GM20000 (cell line): ENCODE measurements at regions not wholly inside any gene's neighbourhood (a gene's known extent, or its start where the extent isn't known, plus 50 kb on each side); places are given as distances from the start of the nearest gene placed in this dataset.
"Not testable (repeated sequence)": the region's sequence is repeated elsewhere in the genome, so short reads cannot be mapped to it uniquely, and the experiment has no call there.

ENCODE experiments used
- DNase-seq: peaks from one replicate; pipeline ENCODE4 v3.0.0; 2012; ENCODE audit warnings: low spot score
- CTCF ChIP-seq: IDR thresholded peaks from 2 replicates; pipeline ENCODE4 v1.5.1; 2012; ENCODE audit warnings: mild to moderate bottlenecking, control low read depth; ENCODE audit errors: extremely low read depth, missing control alignments

- no peak for TF ChIP-seq CTCF
- DNase-seq = no peak
Measured at GRCh38 chr17:52410781-52411180, 252.3 kb upstream of the CA10 start.

- not testable (repeated sequence) for DNase-seq
Measured at GRCh38 chr17:52409222-52409621, 250.7 kb upstream of the CA10 start.

GRCh38 chr17:52395308-52395707, 236.8 kb upstream of the CA10 start:
- DNase-seq = no peak
- TF ChIP-seq CTCF = no peak

- DNase-seq = no peak
- TF ChIP-seq CTCF = no peak
Measured at GRCh38 chr17:52390422-52390821, 231.9 kb upstream of the CA10 start.

- no peak for TF ChIP-seq CTCF
- no peak for DNase-seq
Measured at GRCh38 chr17:52389632-52390031, 231.1 kb upstream of the CA10 start.

- TF ChIP-seq CTCF = no peak
Measured at GRCh38 chr17:52388941-52389340, 230.4 kb upstream of the CA10 start.

GRCh38 chr17:52384695-52385094, 226.2 kb upstream of the CA10 start:
- TF ChIP-seq CTCF = no peak
- no peak for DNase-seq

More at GRCh38 chr17:52388941-52389340, 230.4 kb upstream of the CA10 start:
- no peak for DNase-seq

- DNase-seq = peak; percentile 13
- peak; percentile 30 for TF ChIP-seq CTCF
Measured at GRCh38 chr17:52383493-52384100, 225.1 kb upstream of the CA10 start.
